ENCODE measurements at regions not wholly inside any gene's neighbourhood (a gene's known extent, or its start where the extent isn't known, plus 50 kb on each side); places are given as distances from the start of the nearest gene placed in this dataset.
"Not testable (repeated sequence)": the region's sequence is repeated elsewhere in the genome, so short reads cannot be mapped to it uniquely, and the experiment has no call there.

DNA sequence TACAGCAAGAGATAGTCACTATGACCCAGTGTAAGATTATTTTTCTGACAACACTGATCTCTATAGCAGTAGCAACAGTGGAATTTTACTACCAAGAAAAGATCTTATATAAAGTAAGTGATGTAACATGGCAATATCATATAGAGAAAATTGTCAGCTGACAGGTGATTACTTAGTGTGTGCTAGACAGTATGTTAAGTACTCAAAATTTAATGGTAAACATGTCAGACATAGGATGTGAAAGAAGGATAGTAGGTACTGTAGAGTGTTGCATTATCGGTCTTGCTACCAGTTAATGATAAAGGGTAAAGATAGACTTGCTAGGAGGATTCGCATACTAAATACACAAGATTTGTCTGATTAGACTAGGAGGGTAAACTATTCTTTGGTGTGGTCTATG is 247.4 kb downstream of the CYLC2 start:
- DNase-seq: no peak

DNA sequence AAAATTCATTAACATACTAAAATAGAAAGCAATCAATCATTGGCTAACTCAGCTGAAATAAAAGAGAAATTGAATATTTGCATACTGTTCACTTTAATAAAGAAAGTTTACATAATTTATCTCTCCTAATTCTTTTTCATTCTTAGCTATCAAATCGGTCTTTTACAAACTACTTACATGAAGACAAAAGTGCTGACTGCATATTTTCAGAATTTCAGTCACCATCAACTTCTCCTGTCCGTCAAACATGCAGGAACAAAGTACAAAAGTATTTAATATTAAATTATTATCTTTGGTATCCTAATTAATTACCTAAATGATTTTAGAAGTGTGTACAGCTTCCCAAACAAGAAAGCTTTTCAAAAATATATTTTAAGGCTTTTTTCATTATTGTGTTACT is 248.4 kb downstream of the CYLC2 start:
- DNase-seq: no peak

- DNase-seq: no peak
Measured at GRCh38 chr9:103245369-103245768, 250.2 kb downstream of the CYLC2 start.

GRCh38 chr9:103261951-103262350 is 266.8 kb downstream of the CYLC2 start:
- DNase-seq: no peak

DNA sequence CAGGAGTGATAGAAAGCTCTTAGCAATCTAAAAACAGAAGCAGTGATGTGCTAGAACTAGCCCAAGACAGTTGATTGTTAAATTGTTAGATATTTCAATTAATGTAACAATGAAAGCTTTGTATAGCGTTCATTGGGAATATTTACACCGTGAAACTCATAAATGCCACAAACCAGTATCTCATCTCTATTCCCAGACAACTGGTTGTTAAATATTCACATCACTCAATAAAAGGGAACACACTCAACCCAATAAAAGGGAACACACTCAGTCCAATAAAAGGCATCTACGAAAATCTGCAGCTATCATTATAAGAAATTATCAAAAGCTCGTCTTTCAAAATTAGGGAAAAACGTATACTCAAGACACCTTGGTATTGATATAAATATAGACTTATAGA is 270.9 kb downstream of the CYLC2 start:
- no peak for DNase-seq

GRCh38 chr9:103277240-103277639 is 282.1 kb downstream of the CYLC2 start:
- DNase-seq: no peak

- DNase-seq: no peak
Measured at GRCh38 chr9:103281126-103281525, 286.0 kb downstream of the CYLC2 start.

DNA sequence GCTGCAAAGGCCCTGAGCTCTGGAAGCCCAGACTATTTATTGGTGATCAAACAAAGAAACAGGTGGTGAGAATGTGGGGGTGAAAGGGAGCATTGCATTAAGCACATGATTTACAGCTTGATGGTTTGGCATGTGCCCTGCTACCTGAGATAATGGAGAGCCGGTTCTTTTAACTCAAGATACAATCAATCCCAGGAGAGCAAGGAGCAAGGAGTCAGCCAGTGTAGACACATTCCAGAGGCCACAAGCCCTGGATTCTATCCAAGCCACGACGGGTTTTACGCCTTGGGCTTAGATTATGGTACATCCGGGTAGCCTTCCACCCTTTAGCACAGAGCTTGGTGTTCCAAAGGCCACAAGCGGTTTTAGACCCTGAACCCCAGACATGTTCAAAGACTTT is 292.2 kb downstream of the CYLC2 start:
- no peak for DNase-seq

DNA sequence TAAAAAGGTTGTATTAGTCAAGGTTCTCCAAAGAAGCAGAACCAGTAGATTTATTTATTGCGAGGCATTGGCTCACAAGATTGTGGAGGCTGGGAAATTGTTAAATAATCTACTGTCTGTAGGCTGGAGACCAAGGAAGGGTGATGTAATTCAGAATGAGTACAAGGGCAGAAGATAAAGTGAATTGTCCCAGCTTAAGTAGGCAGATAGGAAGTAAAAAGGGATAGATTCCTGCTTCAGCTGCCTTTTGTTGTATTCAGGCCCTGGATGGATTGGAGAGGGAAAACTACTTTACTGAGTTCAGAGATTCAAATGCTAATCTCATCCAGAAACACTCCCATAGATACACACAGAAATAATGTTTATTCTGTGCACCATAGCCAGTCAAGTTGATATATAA is 301.1 kb downstream of the CYLC2 start:
- no peak for DNase-seq

GRCh38 chr9:103301051-103301450 is 305.9 kb downstream of the CYLC2 start:
- no peak for DNase-seq

- DNase-seq: no peak
Measured at GRCh38 chr9:103304797-103305196, 309.7 kb downstream of the CYLC2 start.

- DNase-seq: no peak
Measured at GRCh38 chr9:103319979-103320378, 324.8 kb downstream of the CYLC2 start.

- no peak for DNase-seq
Measured at GRCh38 chr9:103323699-103324098, 328.6 kb downstream of the CYLC2 start.

GRCh38 chr9:103335461-103335860 is 340.3 kb downstream of the CYLC2 start:
- DNase-seq: no peak

GRCh38 chr9:103355000-103355399 is 359.9 kb downstream of the CYLC2 start:
- DNase-seq: no peak

GRCh38 chr9:103357980-103358379 is 362.8 kb downstream of the CYLC2 start:
- not testable (repeated sequence) for DNase-seq

DNA sequence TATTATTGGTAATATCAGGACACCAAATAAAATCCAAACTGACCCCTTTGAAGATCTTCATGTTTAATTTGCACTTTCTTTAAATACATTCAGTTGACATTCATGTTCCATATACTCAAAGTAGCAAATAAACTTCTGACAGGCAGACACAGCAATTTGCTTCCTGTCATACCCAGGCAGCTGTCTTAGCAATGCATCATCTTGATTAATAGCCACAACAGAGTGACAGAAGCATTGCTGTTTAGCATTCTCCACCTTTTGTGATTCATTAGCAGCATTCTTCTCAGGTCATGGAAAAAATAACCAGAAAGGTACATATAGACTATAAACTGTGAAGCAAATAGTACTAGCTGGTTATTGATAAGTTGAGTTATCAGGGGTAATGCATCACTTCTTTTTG is 366.8 kb downstream of the CYLC2 start:
- no peak for DNase-seq

GRCh38 chr9:103362986-103363385 is 367.9 kb downstream of the CYLC2 start:
- no peak for DNase-seq

DNA sequence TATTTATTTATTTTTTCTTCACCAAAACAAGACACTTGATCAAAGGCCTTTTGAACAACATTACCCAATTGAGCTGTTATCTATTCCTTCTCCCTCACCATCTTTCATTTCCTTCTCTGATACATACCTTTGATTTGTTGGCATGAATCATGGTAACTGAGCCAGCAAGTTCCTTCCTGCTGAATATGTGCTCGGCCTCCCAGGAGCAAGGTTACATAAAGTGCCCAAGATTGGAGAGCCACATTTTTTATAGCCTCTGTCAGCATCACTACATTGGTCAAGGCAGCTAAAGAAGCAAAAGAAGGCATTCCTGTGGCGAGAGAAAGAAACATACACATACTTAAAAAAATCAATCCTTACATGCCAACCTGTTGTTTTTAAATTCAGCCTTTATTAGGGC is 369.6 kb downstream of the CYLC2 start:
- DNase-seq: no peak

DNA sequence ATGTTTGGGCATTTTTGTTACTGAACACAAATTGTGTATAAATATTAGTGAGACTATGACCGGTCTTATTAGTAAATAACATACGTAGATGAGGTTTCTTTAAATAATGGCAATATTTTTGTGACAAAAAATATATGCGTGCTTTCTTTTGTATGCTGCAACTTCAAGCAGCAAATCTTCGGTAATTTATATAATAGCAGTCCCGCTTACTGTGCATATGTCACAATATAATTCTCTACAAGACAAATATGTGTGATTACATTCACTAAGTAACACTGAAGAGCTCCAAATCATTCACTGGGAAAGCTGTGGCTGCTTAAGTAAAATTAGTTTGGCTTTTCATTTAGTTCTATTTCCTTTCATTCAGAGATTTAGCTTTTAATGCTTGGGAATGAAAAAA is 376.0 kb downstream of the CYLC2 start:
- DNase-seq: no peak

DNA sequence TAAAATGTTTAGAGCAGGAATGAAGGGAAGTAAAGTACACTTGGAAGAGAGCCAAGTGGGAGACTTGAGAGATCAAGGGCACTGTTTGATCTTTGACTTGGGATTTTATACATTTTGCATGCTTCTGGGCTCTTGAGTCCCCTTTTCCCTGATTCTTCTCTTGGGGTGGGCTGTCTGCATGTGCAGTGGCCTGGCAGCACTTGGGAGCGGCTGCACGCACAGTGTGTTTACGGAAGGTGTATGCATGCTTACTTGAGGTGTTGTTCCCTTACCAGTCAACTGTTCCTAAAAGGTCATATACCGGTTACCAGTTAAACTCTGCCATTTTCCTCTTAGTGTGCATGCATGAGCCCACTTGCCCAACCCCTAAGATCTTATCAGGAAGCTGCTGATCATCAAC is 377.7 kb downstream of the CYLC2 start:
- no peak for DNase-seq

GRCh38 chr9:103377667-103378066 is 382.5 kb downstream of the CYLC2 start:
- DNase-seq: no peak

- DNase-seq: peak; percentile 73
Measured at GRCh38 chr9:103397868-103398600, 402.9 kb downstream of the CYLC2 start.

DNA sequence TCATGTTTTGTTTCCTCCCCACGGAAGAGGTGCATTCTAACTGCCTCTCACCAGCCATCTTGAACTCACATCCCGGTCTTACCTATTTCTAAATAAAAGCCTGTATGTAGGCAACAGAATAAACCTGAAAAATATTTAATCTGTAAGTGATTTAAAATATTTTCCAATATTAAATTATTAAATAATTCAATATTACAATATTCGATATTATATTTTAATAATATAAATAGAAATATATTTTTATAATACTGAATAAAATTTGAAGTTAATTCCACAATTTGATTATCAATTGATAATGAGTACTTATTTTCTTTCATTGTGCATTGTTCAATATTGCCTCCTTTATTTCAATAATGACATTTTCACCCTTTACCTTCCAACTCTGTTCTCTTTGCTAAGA is 404.4 kb downstream of the CYLC2 start:
- no peak for DNase-seq

GRCh38 chr9:103407260-103407659 is 412.1 kb downstream of the CYLC2 start:
- no peak for DNase-seq

All from RPMI8226 (cell line).